IPS-15b (cell line): ENCODE measurements at regions not wholly inside any gene's neighbourhood (a gene's known extent, or its start where the extent isn't known, plus 50 kb on each side); places are given as distances from the start of the nearest gene placed in this dataset.

ENCODE experiments used
- H3K27me3 ChIP-seq: one replicate; pipeline ENCODE4 v1.6.1; 2013; ENCODE audit warnings: low read length; ENCODE audit not compliant: control insufficient read depth, insufficient read depth
- H3K36me3 ChIP-seq: one replicate; pipeline ENCODE4 v1.6.1; 2013; ENCODE audit warnings: low read length; ENCODE audit not compliant: control insufficient read depth, insufficient read depth
- H3K4me1 ChIP-seq: one replicate; pipeline ENCODE4 v1.6.1; 2013; ENCODE audit warnings: mild to moderate bottlenecking, low read length; ENCODE audit not compliant: control insufficient read depth, insufficient read depth
- H3K4me3 ChIP-seq: one replicate; pipeline ENCODE4 v1.5.1; 2013; ENCODE audit warnings: low read depth, low read length
- H3K9ac ChIP-seq: one replicate; pipeline ENCODE4 v1.6.1; 2013; ENCODE audit warnings: low read depth, mild to moderate bottlenecking, low read length
- H3K9me3 ChIP-seq: one replicate; pipeline ENCODE4 v1.6.1; 2013; ENCODE audit warnings: mild to moderate bottlenecking, low read length; ENCODE audit not compliant: control insufficient read depth, insufficient read depth

DNA sequence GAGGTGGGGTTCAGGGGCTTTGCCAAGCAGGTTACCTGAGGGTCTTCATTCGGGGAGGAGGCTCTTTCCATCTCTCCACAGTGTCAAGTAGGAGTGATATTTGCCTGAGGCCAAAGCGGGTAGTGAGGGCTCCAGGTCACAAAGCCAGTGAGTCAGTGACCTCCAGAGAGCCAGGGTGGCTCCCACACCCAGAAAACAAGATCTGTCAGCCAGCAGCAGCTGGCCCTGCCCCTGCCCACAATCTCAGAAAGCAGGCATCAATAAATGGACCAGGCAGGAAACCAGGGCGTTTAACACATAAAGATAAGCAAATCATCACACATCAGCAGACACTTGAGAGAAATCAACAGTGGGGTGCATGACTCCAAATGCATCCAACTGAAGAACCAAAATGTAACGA, 250.8 kb downstream of the CDH26 start:
- H3K4me1 ChIP-seq = no peaks in the 10 kb centered on the region
- no peaks in the 10 kb centered on the region for H3K27me3 ChIP-seq
- no peaks in the 10 kb centered on the region for H3K36me3 ChIP-seq
- H3K4me3 ChIP-seq = no peak overlapping the region
- H3K9me3 ChIP-seq = no peaks in the 10 kb centered on the region
- no peak overlapping the region for H3K9ac ChIP-seq

DNA sequence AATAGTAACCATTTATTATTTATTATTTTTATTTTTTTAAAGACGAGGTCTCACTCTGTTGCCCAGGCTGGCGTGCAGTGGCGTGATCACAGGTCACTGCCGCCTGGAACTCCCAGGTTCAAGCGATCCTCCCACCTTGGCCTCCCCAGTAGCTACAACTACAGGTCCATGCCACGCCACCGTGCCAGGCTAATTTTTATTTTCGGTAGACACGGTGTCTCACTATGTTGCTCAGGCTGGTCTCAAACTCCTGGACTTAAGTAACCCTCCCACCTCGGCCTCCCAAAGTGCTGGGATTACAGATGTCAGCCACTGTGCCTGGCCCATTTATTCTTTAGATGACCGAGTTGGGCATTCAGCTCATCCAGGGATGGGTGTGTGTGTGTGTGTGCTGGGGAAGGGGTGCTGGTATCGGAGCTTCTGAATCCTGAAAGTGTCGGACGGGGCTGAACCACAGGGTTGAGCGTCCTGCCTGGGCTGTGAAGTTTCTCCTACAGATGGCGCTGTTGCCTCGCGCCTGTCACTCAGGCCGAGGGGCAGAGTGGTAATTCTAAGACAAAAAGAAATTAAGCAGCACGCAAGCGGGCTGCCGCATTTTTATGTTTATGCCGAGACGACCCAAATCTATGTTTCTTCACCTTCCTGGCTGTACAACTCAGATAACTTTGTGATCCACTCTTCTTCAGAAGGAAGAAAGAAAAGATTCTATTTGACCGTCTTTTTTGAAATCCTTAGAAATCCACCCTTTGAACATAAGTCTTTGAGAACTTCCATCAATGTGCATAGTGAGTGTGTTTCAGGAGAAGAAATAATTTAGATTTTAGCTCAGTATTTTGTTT, 252.8 kb downstream of the CDH26 start:
- H3K4me1 ChIP-seq = no peaks in the 10 kb centered on the region
- H3K27me3 ChIP-seq = no peaks in the 10 kb centered on the region
- no peak overlapping the region for H3K4me3 ChIP-seq
- H3K9ac ChIP-seq = no peak overlapping the region
- H3K9me3 ChIP-seq = no peaks in the 10 kb centered on the region
- no peaks in the 10 kb centered on the region for H3K36me3 ChIP-seq

DNA sequence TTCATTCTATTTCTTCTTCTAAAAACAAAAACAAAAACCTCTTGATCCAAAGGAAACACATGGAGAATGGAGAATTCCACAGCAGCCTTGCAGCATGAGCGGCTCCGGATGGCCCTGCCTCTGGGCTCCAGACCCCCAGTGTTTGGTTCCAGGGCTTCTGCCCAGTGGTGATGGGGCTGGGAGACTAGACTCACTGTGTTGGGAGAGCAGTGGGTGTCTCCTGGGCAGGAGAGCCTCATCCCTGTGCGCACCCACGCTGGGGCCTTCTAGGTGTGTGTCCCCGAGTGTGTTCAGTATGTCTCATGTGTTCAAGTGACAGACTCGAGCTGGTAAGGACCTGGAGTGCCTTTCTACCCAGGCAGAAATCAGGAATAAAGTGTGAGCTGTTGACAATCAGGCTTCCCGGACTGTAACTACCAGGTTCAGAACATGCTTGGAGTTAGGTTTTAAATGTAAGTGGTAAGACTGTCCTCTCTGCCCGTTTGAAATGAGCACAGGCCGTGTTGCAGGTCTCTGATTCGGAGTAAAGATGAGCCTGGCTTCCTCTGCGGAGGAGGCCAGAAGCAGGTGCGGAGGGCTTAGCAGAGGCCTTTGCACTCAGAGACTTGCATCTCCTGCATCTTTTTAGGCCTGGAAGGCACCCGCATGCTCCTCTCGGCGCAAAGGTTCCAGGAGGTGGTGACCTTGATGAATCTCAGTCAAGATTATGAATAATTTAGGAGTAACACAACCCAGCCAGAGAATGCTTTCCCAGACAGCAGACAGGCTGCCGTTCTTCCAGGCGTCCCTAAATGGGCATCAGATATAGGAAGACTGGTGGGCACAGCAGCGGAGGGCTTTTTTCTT, 253.6 kb downstream of the CDH26 start:
- no peaks in the 10 kb centered on the region for H3K27me3 ChIP-seq
- no peak overlapping the region for H3K9ac ChIP-seq
- no peaks in the 10 kb centered on the region for H3K4me1 ChIP-seq
- H3K36me3 ChIP-seq = no peaks in the 10 kb centered on the region
- H3K4me3 ChIP-seq = no peak overlapping the region
- H3K9me3 ChIP-seq = no peaks in the 10 kb centered on the region

DNA sequence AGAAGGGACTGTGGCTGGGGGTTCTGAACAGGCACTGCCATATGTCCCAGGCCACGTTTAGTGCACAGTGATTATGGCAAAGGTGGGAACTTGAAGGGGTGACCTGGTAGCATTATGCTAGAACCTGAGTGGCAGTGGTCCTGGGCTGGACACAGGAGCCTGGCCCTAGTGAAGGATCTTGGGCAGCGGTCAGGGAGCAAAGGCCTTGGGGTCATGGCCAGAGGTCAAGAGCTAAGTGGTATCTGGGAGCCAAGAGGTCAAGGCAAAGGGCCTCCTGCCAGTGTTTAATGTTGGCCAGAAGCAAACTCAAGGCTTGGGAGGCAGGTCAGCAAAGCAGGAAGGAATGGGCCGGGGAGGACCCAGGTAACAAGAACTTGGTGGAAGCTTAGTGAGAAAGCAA, 254.5 kb downstream of the CDH26 start:
- no peaks in the 10 kb centered on the region for H3K4me1 ChIP-seq
- no peak overlapping the region for H3K9ac ChIP-seq
- H3K27me3 ChIP-seq = no peaks in the 10 kb centered on the region
- H3K9me3 ChIP-seq = no peaks in the 10 kb centered on the region
- no peaks in the 10 kb centered on the region for H3K36me3 ChIP-seq
- H3K4me3 ChIP-seq = no peak overlapping the region

DNA sequence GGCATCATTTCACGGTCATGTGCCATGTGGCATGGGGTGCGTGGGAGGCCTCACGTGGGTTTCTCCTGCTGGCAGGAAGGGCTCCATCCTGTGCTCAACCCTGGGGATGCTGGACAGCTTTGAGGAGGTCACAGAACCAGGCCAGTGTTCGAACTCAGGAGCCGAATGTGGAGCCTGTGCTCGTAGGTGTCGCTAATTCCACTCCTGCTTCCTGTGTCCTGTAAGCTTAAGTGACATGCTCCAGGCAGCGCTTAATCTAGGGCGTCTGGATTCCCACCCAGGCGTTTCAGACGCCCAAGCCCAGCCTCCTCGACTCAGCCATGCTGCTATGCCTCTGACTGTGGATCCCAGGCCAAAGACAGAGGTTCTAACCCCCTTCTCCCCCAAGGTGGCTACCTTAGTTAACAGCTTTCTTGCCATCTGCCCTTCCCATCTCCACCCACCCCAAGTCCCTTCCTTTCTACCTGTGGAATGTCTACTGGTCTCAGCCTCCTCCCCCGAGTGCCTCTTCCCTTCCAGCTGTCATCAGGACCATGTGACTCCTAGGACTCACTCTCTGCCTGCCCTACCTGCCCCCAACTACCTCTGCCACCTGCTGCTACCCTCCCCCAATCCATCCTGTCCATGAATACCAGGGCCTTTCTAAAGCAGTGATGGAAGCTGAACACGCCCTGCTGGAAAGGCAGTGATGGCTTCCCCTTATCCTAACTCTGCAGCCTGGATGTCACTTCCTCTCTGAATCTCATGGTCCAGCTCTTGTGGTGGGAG, 255.1 kb downstream of the CDH26 start:
- no peaks in the 10 kb centered on the region for H3K27me3 ChIP-seq
- no peak overlapping the region for H3K4me3 ChIP-seq
- H3K9ac ChIP-seq = no peak overlapping the region
- no peaks in the 10 kb centered on the region for H3K9me3 ChIP-seq
- no peaks in the 10 kb centered on the region for H3K4me1 ChIP-seq
- H3K36me3 ChIP-seq = no peaks in the 10 kb centered on the region

DNA sequence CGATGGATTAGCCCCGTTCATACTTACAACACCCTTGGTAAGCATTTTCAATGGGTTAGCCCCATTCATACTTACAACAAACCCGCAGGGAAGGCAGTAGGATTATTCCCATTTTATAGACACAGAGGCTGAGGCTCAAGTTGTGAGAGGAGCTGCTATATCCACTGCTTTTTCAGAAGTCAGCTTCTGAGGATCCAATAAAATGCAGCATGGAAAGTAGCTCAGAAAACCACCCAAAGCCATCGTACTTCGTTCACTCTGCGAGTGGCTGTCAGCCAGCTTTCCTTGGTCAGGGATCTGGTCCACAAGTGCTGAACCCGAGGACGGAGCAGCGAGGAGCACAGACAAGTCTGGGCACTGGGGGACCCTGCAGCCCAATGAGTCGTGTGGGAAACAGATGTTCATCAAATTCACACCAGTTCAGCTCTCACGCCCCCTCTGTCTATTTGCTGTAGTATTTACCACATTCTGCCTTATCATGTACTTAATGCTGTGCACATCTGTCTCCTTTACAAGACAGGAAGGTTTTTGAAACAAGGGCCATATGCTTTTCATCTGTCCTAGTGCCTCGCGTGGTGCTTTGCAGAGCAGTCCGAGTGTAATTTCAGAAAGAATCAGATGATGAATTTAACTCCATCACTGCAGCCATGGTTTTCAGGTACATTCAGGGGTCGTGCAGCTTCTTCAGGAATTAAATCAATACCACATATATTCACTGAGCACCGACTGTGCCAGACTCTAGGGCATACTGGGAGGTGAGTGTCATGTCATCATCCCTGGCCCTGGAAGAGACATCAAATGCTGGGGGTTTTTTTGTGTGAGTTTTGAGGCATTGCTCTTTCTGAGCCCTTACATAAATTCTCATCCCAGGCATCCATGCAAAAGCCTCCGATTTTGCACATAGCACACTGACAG, 256.9 kb downstream of the CDH26 start:
- Histone ChIP-seq H3K27me3 (no peaks in the 10 kb centered on the region), H3K36me3 (no peaks in the 10 kb centered on the region), H3K9ac (no peak overlapping the region), H3K9me3 (no peaks in the 10 kb centered on the region), H3K4me3 (no peak overlapping the region), H3K4me1 (no peaks in the 10 kb centered on the region)

DNA sequence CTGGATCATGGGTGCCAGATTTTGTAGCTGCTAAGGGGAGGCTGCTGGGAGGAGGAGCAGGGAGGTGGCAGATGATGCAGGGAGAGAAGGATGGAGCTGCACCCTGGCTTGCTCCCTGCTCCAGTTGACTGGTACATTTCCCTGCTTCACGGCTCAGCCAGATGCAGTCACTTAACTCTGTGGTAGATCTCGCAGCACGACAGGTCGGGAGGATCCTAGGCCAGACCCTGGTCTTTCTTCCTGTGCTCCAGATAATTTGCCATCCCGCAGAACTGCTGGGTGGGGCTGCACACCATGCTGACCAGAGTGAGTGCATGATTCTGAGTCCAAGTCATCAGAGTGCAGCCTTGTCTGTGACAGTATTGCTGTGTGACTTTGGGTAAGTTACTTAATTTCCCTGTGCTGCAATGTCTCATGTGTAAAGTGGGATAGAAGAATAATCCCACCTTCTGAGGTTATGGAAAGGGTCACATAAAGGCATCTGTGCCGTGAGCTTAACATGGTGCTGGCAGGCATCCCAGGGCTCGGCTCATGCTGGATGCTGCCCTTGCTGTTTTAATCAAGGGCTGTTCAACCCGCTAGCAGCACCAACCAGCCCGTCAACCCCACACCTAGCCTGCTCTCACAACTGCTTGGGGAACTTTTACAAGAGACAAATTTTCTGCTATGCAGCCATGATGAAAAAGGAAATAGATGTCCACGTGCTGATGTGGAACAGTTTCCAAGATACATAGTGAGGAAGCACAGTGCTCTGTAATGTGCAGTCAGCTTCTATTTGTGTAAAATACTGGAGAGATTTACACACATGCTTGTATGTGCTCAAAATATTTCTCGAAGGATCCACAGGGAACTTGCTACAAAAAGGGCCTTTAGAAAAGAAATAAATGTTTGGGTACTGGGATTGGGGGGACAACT, 257.9 kb downstream of the CDH26 start:
- no peaks in the 10 kb centered on the region for H3K4me1 ChIP-seq
- no peaks in the 10 kb centered on the region for H3K27me3 ChIP-seq
- H3K9me3 ChIP-seq = no peaks in the 10 kb centered on the region

DNA sequence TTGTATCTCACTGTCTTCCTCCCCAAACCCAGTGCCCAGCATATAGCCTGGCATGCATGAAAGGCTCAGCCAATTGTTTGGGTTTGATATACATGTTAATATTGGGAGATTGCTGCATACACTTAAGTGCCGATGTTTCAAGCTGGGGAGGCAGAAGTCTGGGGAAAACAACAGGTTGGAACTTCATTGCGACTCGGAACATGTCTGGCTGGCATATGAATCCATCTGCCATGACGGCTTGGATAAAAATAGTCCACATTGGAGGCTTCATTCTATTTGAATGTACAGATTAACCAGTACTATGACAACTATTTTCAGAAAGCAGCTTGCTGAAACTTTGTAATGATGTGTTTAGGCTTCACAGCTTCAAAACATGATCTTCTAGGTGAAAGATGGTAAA, 261.0 kb downstream of the CDH26 start:
- H3K4me1 ChIP-seq = no peaks in the 10 kb centered on the region
- no peaks in the 10 kb centered on the region for H3K9me3 ChIP-seq
- H3K27me3 ChIP-seq = no peaks in the 10 kb centered on the region
- H3K9ac ChIP-seq = no peak overlapping the region
- no peaks in the 10 kb centered on the region for H3K36me3 ChIP-seq
- no peak overlapping the region for H3K4me3 ChIP-seq

More for the DNA sequence above, 257.9 kb downstream of the CDH26 start:
- no peak overlapping the region for H3K4me3 ChIP-seq
- no peaks in the 10 kb centered on the region for H3K36me3 ChIP-seq
- H3K9ac ChIP-seq = no peak overlapping the region

DNA sequence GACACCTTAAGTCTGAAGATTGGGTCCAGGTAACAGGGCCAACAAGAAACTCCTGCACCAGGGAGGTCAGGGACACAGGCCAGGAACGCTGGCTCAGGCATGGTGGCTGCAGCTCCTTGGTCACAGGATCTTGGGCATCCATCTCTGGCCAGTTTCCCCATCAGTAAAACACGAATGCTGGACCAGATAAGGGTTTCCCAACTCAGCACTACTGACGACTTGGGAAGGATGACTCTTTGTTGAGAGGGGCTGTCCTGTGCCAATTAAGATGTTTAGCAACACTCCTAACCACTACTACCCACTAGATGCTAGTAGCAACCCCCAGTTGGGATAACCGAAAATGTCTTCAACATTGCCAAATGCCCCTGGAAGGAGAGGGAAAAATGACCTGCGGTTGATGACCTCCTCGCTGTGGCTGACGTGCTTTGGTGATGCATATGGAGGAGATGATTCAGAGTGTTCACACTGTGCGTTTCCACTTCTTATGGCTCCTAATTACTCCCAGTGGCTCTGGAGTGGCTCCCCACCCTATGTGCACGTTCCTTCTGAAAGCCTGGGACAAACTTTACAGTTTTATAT, 261.9 kb downstream of the CDH26 start:
- no peaks in the 10 kb centered on the region for H3K4me1 ChIP-seq
- no peak overlapping the region for H3K4me3 ChIP-seq
- no peak overlapping the region for H3K9ac ChIP-seq
- no peaks in the 10 kb centered on the region for H3K36me3 ChIP-seq
- H3K27me3 ChIP-seq = no peaks in the 10 kb centered on the region
- H3K9me3 ChIP-seq = no peaks in the 10 kb centered on the region

DNA sequence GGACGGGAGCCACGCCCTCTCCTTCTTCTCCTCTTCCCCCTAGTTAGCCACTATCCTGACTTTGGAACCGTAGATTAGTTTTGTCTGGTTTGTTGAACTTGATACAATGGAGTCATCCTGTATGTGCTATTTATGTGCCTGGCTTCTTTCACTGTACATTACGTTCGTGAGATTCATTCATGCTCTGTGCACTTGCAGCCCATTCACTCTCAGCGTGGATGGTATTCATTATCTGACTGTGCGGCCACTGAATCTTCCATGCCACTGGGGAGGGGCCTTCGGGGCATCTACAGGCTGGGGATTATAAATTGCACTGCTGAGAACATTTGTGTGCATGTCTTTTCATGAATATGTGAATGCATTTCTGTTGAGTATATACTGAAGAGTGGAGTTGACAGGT, 262.5 kb downstream of the CDH26 start:
- Histone ChIP-seq H3K27me3 (no peaks in the 10 kb centered on the region), H3K9ac (no peak overlapping the region), H3K36me3 (no peaks in the 10 kb centered on the region), H3K4me1 (no peaks in the 10 kb centered on the region), H3K4me3 (no peak overlapping the region), H3K9me3 (no peaks in the 10 kb centered on the region)
